HG03575 (cell line): ENCODE measurements at regions not wholly inside any gene's neighbourhood (a gene's known extent, or its start where the extent isn't known, plus 50 kb on each side); places are given as distances from the start of the nearest gene placed in this dataset.
"Not testable (repeated sequence)": the region's sequence is repeated elsewhere in the genome, so short reads cannot be mapped to it uniquely, and the experiment has no call there.

Experiments
- ATAC-seq: cut with Tn5 transposase; IDR thresholded peaks from one replicate; pipeline ENCODE4 v1.9.1; 2021; ENCODE audit not compliant: unreplicated experiment, insufficient number of reproducible peaks, low FRiP score; ENCODE audit errors: extremely low read depth

DNA sequence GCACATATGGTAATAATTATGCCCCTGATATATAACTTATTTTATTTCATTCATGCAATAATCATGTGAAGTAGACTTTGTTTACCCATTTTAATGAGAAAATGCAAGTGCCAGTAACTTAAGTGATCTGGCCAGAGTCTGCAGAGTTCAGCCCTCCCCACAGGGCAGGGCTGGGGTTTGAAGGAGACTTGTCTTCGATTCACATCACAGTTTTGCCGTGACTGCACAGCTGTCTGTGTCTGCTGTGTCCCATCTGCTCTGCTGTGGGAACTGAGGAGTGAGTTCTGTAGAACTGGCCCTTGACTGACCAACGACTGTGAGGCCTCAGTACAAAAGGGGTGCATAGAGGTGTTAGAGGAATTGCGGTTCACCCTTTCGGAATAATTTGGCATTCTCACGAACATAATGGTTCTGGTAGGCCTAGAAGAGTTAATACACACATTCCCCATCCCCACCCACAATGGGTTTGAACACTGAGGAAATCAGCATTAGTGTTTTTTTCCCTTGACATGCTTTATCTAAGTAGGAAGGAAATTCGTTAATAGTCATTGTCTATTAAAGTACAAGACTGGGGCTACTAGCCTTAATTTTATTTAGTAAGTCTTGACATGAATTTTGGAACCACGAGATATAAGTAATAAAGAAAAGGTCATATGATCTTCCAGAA is 113.6 kb upstream of the MON1B start:
- no peak for ATAC-seq

DNA sequence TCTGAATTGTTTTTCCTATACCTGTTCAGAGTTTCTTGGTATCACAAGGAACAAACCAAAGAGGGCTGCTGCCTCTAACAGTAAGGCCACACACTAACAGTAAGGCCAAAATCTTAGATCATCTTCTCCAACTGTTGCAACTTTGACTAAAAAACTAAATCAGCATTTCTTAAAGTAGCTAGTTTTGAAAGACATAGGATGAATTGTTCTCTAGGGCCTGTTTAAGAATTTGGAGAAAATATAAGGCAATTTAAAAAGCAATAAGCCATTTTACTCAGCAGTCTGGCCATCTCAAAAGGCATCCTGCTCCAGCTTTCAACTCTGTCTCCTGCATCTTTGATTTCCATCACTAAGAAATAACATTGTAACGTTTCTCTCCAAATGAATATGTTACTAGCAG is 105.0 kb upstream of the MON1B start:
- no peak for ATAC-seq

DNA sequence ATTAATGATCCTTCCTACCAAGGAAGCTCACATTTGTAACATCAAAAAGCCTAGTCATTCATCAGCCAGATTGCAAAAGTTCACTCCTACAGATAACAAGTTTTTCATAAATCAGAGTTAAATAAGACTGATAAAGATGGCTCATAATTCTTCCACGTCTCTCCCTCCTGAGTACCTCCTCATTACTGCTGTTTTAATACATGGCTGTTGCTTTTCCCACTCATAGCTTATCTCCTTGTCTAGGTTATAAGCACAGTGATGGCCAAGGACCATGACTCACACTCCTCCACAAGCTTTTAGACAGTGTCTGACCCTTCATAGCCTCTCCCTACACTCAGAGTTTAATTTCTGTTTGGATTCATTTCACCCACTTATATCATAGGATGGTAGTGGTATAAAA is 100.9 kb upstream of the MON1B start:
- ATAC-seq = no peak

DNA sequence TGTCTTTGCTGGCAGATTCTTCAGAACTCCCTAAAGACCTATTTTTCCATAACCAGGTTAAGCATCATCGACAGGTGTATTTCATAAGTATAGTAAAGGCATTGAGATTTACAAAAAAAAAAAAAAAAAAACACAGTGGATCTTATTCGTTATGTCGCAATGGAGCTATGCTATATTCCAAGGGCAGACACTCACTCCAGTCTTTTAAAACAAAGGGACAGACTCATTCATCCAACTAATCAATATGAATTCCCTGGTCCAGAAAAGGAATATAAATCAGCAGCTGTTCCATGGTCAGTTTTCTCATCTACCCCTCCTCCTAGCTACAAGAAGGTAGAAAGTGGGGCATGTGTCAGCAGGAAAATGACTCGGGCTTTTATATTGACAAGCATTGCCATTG is 97.7 kb upstream of the MON1B start:
- no peak for ATAC-seq

DNA sequence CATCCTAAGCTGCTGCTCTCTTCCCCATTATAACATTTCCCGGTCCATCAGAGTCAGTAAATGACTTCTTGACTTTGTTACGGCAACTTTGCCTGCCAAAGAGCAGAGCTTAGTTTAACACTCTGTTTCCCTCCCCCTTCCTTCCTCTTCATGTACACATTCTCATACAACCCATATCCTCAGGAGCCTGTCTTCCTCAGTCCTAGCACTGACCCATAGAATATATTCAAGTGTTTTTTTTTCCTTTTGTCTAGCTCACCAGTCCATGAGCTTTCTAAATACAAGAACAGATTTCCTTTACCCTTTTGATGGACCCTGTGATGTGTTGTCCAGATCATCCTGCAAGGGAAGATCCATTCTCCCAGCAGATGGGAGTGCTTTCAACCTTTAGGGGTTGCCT is 97.0 kb upstream of the MON1B start:
- no peak for ATAC-seq

DNA sequence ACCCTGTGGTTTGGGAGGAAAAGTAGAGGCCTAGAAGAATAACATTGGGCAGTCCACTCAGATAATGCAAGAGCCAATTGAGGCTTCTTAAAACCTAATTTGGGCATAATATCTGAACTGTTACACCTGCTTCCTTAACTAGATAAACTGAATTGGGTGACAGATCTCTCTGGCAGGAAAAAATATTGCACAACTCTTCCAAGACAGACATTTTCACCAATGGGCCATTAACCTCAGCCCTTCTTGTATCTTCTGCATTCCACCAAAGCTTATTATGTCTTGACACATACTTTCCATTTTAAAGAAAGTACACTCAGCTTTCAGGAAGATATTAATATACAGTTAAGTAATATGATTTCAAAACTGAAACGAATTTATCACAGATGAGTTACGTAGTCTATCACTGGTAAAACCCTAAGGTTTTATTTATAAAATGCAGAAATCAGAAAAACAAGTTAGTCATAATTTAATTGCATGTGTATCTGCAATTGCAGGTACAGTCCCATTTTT is 79.9 kb upstream of the MON1B start:
- ATAC-seq = no peak

DNA sequence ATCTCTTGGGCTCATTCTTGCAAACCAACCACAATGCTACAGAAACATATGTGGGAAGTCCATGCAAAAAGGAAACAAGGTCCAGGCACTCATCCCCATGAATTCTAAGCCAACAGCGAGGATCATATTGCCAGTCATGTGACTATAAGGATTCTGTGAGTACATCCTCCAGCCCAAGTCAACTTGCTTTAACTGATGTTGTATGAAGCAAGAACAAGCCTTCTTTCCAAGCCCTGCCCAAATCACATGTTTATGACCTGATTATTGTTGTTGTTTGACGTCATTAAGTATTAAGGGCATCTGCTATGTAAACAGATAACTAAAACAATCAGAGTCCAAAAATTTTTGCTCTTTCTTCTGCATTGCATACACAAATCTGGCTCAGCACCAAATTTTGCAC is 78.2 kb upstream of the MON1B start:
- no peak for ATAC-seq

DNA sequence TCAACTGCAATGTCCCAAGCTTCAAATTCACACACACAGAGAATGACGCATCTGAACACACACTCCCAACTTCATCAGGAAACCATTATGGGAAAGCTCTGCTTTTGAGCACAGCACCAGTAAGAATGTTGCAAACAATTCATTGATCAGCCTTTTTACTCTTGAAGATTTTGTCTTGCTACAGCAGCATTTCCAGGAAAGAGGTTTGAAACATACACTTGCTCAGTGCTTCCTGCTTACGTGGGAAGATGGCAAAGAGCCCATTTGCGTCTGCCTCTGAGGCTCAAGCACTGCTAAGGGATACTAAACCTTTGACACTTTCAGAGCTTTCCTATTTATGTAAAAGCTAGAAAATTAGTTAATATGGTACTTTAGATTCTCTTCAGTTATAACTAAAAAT is 77.2 kb upstream of the MON1B start:
- no peak for ATAC-seq

DNA sequence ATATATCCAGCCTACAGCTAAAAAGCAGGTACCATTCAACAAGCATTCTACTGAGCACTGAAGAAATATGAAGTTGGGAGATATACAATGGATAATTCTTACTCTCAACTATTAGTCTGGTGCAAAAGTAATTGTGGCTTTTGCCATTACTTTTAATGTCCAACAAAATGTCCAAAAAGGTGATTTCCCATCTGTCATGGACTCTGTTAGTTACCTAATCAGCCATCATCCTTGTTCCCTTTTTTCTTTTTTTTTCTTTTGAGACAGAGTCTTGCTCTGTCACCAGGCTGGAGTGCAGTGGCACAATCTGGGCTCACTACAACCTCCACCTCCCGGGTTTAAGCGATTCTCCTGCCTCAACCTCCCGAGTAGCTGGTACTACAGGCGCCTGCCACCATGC is 76.6 kb upstream of the MON1B start:
- not testable (repeated sequence) for ATAC-seq

DNA sequence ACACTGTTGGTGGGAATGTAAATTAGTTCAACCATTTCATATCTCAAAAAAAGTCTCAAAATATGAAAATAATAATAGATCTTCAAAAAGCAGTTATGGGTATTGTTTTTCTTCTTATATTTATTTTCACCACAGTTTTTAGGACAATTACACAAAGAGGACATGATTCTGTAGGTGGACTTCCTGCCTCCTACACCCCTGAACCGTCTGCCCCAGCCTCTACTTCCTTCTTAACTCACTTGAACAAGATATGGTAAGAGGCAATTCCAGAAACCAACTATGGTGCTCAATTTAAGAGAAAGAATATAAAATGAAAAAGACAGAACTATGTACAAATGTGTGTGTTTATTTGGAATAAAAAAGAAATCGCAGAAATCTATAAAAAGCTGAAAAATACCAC is 74.1 kb upstream of the MON1B start:
- ATAC-seq = no peak

DNA sequence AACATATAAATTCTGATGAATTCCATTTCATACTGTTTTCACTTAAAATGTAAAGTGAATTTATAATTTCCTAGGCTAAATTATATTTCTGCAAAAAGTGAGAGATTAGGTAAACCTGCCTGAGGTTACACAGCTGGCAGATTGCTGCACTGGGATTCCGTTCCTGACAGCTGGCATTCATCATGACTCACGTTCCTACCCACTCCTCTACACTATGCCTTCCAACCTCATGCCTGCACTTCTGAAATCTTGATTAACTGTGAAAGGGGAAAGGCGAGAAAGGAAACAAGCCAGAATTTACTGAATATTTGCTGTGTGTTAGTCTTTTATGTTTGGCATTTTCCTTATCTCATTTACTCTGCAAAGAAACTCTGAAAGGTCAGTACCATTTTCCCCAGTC is 73.3 kb upstream of the MON1B start:
- ATAC-seq = no peak

DNA sequence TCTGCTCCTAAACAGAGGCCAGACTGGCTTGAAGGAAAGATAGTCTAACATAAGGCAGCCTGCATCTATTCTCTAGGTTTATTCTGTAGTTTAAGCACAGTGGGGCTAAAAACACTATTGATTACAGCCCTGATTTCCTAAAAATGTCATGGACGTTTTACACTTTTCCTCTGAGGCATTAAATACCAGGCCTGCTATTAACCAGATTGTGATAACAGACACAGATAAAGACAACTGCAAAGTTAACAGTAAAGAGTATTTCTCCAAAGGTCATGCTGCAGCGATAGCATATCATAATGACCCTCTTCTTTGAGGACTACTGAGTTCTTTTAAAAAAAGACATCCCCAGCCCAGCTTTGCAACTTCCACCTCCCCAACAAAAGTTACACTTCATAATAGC is 59.6 kb upstream of the MON1B start:
- no peak for ATAC-seq

DNA sequence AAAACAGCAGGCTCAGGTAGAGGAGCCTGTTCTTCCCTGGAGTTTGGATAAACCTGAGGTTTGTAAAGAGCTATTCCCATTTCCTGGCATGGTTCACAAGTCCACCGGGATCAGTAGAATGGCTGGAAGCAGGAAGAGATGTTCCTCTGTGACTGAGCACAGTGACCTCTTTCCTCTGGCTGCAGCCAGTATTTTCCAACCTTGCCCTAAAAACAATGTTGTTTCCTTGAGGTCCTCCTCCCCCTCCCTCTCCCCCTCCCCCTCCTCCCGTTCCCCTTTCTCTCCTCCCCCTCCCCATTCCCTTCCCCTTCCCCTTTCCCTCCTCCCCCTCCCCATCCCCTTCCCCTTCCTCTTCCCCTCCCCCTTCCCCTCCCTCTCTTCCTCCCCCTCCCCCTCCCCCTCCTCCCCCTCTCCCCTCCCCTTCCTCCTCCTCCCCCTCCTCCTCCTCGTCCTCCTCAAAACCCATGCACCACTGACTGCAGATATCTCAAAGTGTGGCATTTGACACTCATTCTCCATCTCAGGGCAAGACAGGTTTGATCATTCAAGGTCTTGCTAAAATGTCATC is 58.9 kb upstream of the MON1B start:
- ATAC-seq = no peak

DNA sequence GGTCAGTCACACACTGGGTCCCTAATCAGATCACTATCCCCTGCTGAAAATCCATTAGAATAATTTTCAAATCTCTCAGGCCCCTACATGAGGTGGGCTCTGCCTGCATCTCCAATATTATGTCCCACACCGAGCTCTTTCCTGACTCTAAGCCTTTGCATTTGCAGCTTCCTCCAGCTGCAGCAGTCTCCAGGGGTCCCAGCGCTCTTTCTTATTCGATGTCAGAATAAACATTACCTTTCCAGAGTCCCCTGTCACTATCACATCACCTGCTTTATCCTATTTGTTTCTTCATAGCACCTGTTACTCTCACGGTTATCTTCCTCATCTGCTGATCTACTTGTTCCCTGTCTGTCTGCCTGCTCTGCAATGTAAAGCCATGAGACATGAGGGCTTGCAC is 57.3 kb upstream of the MON1B start:
- no peak for ATAC-seq

DNA sequence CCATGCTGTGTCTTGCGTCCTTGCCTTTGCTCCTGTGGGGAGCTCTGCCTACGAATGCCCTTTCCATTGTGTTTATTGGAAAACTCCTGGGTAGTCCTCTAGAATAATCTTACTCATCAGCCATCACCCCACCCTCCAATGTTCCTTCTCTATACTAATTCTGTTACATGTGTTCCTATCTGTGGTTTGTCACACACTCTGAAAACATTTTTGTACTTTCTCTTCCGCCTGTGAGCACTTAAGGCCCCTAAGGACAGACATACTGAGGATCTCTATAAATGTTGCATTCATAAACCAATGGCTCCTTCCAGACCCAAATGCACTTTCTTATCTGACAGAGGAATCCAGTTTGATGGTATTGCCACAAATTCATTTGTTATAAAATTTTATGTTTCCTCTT is 53.9 kb upstream of the MON1B start:
- no peak for ATAC-seq
